ENCODE measurements at regions not wholly inside any gene's neighbourhood (a gene's known extent, or its start where the extent isn't known, plus 50 kb on each side); places are given as distances from the start of the nearest gene placed in this dataset.

GRCh38 chr9:115944166-115944948 lies 209.2 kb upstream of the PAPPA start (continued):
- TF ChIP-seq ZBTB40 (IDR thresholded peaks at IDR 0.05): no peak
- peak; percentile 38; the same call in 1 of the 2 replicates for TF ChIP-seq ZBTB40 (CRISPR knock-in tag; IDR thresholded peaks at IDR 0.05)
- no peak for TF ChIP-seq ZNF589 (CRISPR knock-in tag; conservative IDR thresholded peaks at IDR 0.05)
- peak; percentile 74; the same call in 1 of the 2 replicates for TF ChIP-seq KAT8 (CRISPR knock-in tag; IDR thresholded peaks at IDR 0.05)
- TF ChIP-seq RFX3 (CRISPR knock-in tag; IDR thresholded peaks at IDR 0.05): no peak
- peak; percentile 91 for TF ChIP-seq WIZ (CRISPR knock-in tag; IDR thresholded peaks at IDR 0.05)
- TF ChIP-seq CENPBD1 (CRISPR knock-in tag; IDR thresholded peaks at IDR 0.05; ENCODE audit: borderline replicate concordance, low read depth): no peak
- no peak for TF ChIP-seq TCF12 (IDR thresholded peaks at IDR 0.05)
- TF ChIP-seq TCF12 (CRISPR knock-in tag; IDR thresholded peaks at IDR 0.05): no peak
- no peak for TF ChIP-seq KDM5A (IDR thresholded peaks at IDR 0.05; ENCODE audit: borderline replicate concordance, low read length)
- 0 out of 2 replicates have a peak, but pooled peaks have one; percentile 45 for TF ChIP-seq SOX13 (IDR thresholded peaks at IDR 0.05)
- TF ChIP-seq SOX13 (CRISPR knock-in tag; conservative IDR thresholded peaks at IDR 0.05 in 1 of 2, IDR thresholded peaks at IDR 0.05 in 1 of 2): peak in 1 of 2 experiments; percentile 86; a peak in 2 of 4 replicates
- TF ChIP-seq CERS6 (CRISPR knock-in tag; IDR thresholded peaks at IDR 0.05): no peak
- TF ChIP-seq POLR2AphosphoS2 (IDR thresholded peaks at IDR 0.05; ENCODE audit: low read depth, low read length): no peak
- TF ChIP-seq PCBP2 (optimal IDR thresholded peaks at IDR 0.05; ENCODE audit: low read depth, low read length, poor library complexity, severe bottlenecking): no peak
- peak; percentile 54 for TF ChIP-seq DPF2 (CRISPR knock-in tag; IDR thresholded peaks at IDR 0.05; ENCODE audit: borderline replicate concordance, low read depth)
- TF ChIP-seq, protein P1, sequence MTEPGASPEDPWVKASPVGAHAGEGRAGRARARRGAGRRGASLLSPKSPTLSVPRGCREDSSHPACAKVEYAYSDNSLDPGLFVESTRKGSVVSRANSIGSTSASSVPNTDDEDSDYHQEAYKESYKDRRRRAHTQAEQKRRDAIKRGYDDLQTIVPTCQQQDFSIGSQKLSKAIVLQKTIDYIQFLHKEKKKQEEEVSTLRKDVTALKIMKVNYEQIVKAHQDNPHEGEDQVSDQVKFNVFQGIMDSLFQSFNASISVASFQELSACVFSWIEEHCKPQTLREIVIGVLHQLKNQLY (CRISPR knock-in tag; IDR thresholded peaks at IDR 0.05): no peak
